Endothelial cell of umbilical vein (primary cell): ENCODE measurements at regions not wholly inside any gene's neighbourhood (a gene's known extent, or its start where the extent isn't known, plus 50 kb on each side); places are given as distances from the start of the nearest gene placed in this dataset.

ENCODE experiments used
- BruUV-seq: library from RNA; stranded (reverse); fragments of 400-500 nt; replicated peaks from 2 replicates; lab custom pipeline; 2021; lab: Mats Ljungman, UMichigan
- CTCF ChIA-PET: fragments of 300-600, 350-600 bp; sonication (Branson Sonifier 250); formaldehyde crosslinking; loops from one replicate; lab custom pipeline; 2021; ENCODE audit warnings: antibody characterized with exemption, inconsistent platforms; lab: Charles Lee
- POLR2A ChIA-PET: fragments of 300-600, 350-600 bp; sonication (Branson Sonifier 250); formaldehyde crosslinking; loops from one replicate; lab custom pipeline; 2021; ENCODE audit warnings: antibody characterized with exemption, inconsistent platforms; lab: Charles Lee
- DNase-seq: peaks from one replicate; pipeline ENCODE4 v3.0.0-alpha.2; 2011; ENCODE audit warnings: low read depth, low spot score
- FAIRE-seq: peaks from 2 replicates; lab custom pipeline; 2011; peaks lifted over from hg19 to GRCh38; lab: Jason Lieb, UNC
- H2AFZ ChIP-seq: 2 replicates; pipeline ENCODE4 v1.6.0; 2012; ENCODE audit warnings: low read depth, low read length, control low read depth, inconsistent platforms
- H3K27ac ChIP-seq: 2 replicates; pipeline ENCODE4 v1.5.1; 2011; ENCODE audit warnings: low read depth, mild to moderate bottlenecking, control low read depth, low read length, moderate library complexity; ENCODE audit not compliant: insufficient read depth
- H3K27me3 ChIP-seq, 2 experiments: 2 replicates each; pipeline versions ENCODE4 v1.6.0 to v1.6.1; 2011; ENCODE audit warnings: low read length in 2 of 2, mixed read lengths in 1 of 2; ENCODE audit not compliant: control insufficient read depth in 2 of 2, insufficient read depth in 2 of 2
- H3K36me3 ChIP-seq, 2 experiments: 2 replicates in 1 of 2; 3 replicates in 1 of 2; pipeline ENCODE4 v1.5.1; 2011; ENCODE audit warnings: low read length in 2 of 2, mild to moderate bottlenecking in 1 of 2, moderate library complexity in 1 of 2; ENCODE audit not compliant: control insufficient read depth in 2 of 2, insufficient read depth in 2 of 2; ENCODE audit errors: extremely low read depth in 1 of 2
- H3K4me1 ChIP-seq: 3 replicates; pipeline ENCODE4 v1.5.1; 2011; ENCODE audit warnings: mild to moderate bottlenecking, low read length; ENCODE audit not compliant: control insufficient read depth, insufficient read depth; ENCODE audit errors: extremely low read depth
- H3K4me2 ChIP-seq: 2 replicates; pipeline ENCODE4 v1.6.1; 2011; ENCODE audit warnings: low read length, control low read depth, mixed read lengths; ENCODE audit not compliant: insufficient read depth
- H3K4me3 ChIP-seq, 3 experiments: fragments of 200-600 bp in 1 of 3; sonication (generic), shearing (Covaris generic) in 1 of 3; replicated peaks in 1 of 3; 2 replicates each; pipeline ENCODE4 v1.5.1; 2011 to 2016; ENCODE audit warnings: control low read depth in 3 of 3, low read length in 3 of 3, mild to moderate bottlenecking in 2 of 3, inconsistent platforms in 1 of 3, low read depth in 1 of 3, moderate library complexity in 1 of 3; ENCODE audit not compliant: insufficient read depth in 1 of 3
- H3K79me2 ChIP-seq: 2 replicates; pipeline ENCODE4 v1.6.0; 2012; ENCODE audit warnings: low read length, inconsistent platforms; ENCODE audit not compliant: control insufficient read depth, insufficient read depth
- H3K9ac ChIP-seq: replicated peaks from 2 replicates; pipeline ENCODE3; 2011; ENCODE audit warnings: low read length, control low read depth; ENCODE audit not compliant: insufficient read depth; ENCODE audit errors: extremely low read depth
- H3K9me1 ChIP-seq: replicated peaks from 3 replicates; pipeline ENCODE4 v1.6.0; 2011; ENCODE audit warnings: mild to moderate bottlenecking, low read length; ENCODE audit not compliant: control insufficient read depth, insufficient read depth; ENCODE audit errors: extremely low read depth
- H3K9me3 ChIP-seq: replicated peaks from 2 replicates; pipeline ENCODE4 v1.5.1; 2012; ENCODE audit warnings: low read length, inconsistent platforms; ENCODE audit not compliant: control insufficient read depth, insufficient read depth
- H4K20me1 ChIP-seq: replicated peaks from 2 replicates; pipeline ENCODE3; 2011; ENCODE audit warnings: mild to moderate bottlenecking, low read length; ENCODE audit not compliant: control insufficient read depth, insufficient read depth; ENCODE audit errors: extremely low read depth
- CTCF ChIP-seq, 2 donors: IDR thresholded peaks; 1 replicate in 1 of 2; 2 replicates in 1 of 2; pipeline ENCODE4 v1.5.1; 2011; ENCODE audit warnings: low read length in 2 of 2, mild to moderate bottlenecking in 2 of 2, moderate library complexity in 2 of 2, control low read depth in 1 of 2, inconsistent platforms in 1 of 2, low read depth in 1 of 2; ENCODE audit not compliant: insufficient read depth in 1 of 2; ENCODE audit errors: extremely low read depth in 1 of 2
- EZH2 ChIP-seq: IDR thresholded peaks from 2 replicates; pipeline ENCODE4 v1.6.1; 2012; ENCODE audit warnings: borderline replicate concordance, low read depth, mild to moderate bottlenecking, moderate library complexity, low read length, inconsistent platforms; ENCODE audit not compliant: severe bottlenecking
- FOS ChIP-seq: IDR thresholded peaks from 2 replicates; pipeline ENCODE4 v1.6.1; 2011; ENCODE audit warnings: mild to moderate bottlenecking, low read length, moderate library complexity, borderline replicate concordance; ENCODE audit not compliant: insufficient read depth
- GATA2 ChIP-seq: IDR thresholded peaks from 2 replicates; pipeline ENCODE4 v1.7.0; 2011; ENCODE audit warnings: low read depth, mild to moderate bottlenecking, moderate library complexity, mixed read lengths, low read length; ENCODE audit not compliant: insufficient read length, insufficient read depth
- JUN ChIP-seq: IDR thresholded peaks from 2 replicates; pipeline ENCODE4 v1.6.1; 2011; ENCODE audit warnings: borderline replicate concordance, low read depth; ENCODE audit not compliant: insufficient read length, insufficient read depth
- MAX ChIP-seq: IDR thresholded peaks from 2 replicates; pipeline ENCODE4 v1.6.1; 2011; ENCODE audit not compliant: insufficient read depth, insufficient read length
- MYC ChIP-seq: IDR thresholded peaks from one replicate; pipeline ENCODE4 v1.6.1; 2011; ENCODE audit warnings: mild to moderate bottlenecking, low read depth, low read length
- POLR2A ChIP-seq: IDR thresholded peaks from 2 replicates; pipeline ENCODE4 v1.6.1; 2012; ENCODE audit warnings: low read depth, mild to moderate bottlenecking, control low read depth, low read length
- POLR2AphosphoS5 ChIP-seq: IDR thresholded peaks from 2 replicates; pipeline ENCODE4 v1.6.1; 2012; ENCODE audit warnings: low read depth, mild to moderate bottlenecking, control low read depth, low read length, moderate library complexity; ENCODE audit not compliant: insufficient read depth
- dilution Hi-C: fragments of 300-500 bp; cut with MboI; formaldehyde crosslinking; loops from one replicate; pipeline ENCODE4 v1.15.0; 2019; ENCODE audit warnings: low sequenced_read_pairs; ENCODE audit not compliant: extremely low pct_ligation_motif_present
- intact Hi-C: fragments of 100-400 bp; cut with micrococcal nuclease; formaldehyde crosslinking; loops from one replicate; pipeline ENCODE4 v1.10.0; 2022

- intact Hi-C loops (loop anchor here (5.0 kb wide), 1 partner anchor 169 kb away; no protein-coding TSS in a partner anchor), dilution Hi-C loops (no loop called here)
- H3K9ac ChIP-seq = no peak overlapping the region
- DNase-seq = peak; percentile 18
- H3K9me1 ChIP-seq = no peaks in the 10 kb centered on the region
- POLR2A ChIA-PET = interaction anchor here (1.0 kb wide), 1 partner anchor 9 kb away, joined by 3 read pairs; no protein-coding TSS in a partner anchor
- no peak overlapping the region for H2AFZ ChIP-seq
- H3K4me2 ChIP-seq = no peak overlapping the region
- BruUV-seq = no TSS peak
- no peak overlapping the region for H3K4me3 ChIP-seq
- no peaks in the 10 kb centered on the region for H3K36me3 ChIP-seq
- H3K27me3 ChIP-seq = peaks cover 0 to 2% of the 10 kb centered on the region in 2 experiments
- no peaks in the 10 kb centered on the region for H4K20me1 ChIP-seq
- CTCF ChIA-PET = interaction anchor here (0.9 to 1.6 kb wide), 4 partner anchors 9 to 160 kb away, joined by 3 to 4 read pairs (median 3); no protein-coding TSS in a partner anchor
- no peak for TF ChIP-seq FOS
- no peak for TF ChIP-seq CTCF (IDR thresholded peaks at IDR 0.05; ENCODE audit: extremely low read depth in 1 of 2, insufficient read depth in 1 of 2, low read depth in 1 of 2, low read length in 2 of 2)
- TF ChIP-seq MYC = no peak
- no peak for TF ChIP-seq POLR2AphosphoS5
- no peak for TF ChIP-seq EZH2
- no peak for TF ChIP-seq POLR2A
- no peak for TF ChIP-seq JUN
- TF ChIP-seq MAX = no peak
- TF ChIP-seq GATA2 = no peak
- H3K27ac ChIP-seq = no peak overlapping the region
- H3K79me2 ChIP-seq = no peaks in the 10 kb centered on the region
- H3K4me1 ChIP-seq = peaks cover 13% of the 10 kb centered on the region
- no peaks in the 10 kb centered on the region for H3K9me3 ChIP-seq
- peak; percentile 47 for FAIRE-seq
These were observed 225.1 kb downstream of the MN1 start for GRCh38 chr22:27576413-27576812.
